ENCODE measurements at regions not wholly inside any gene's neighbourhood (a gene's known extent, or its start where the extent isn't known, plus 50 kb on each side); places are given as distances from the start of the nearest gene placed in this dataset.

- H4K20me1 ChIP-seq (ENCODE audit: control insufficient read depth, insufficient read depth, low read depth, low read length): no peaks in the 10 kb centered on the region
- H3K79me2 ChIP-seq (ENCODE audit: control insufficient read depth, low read length): no peaks in the 10 kb centered on the region
- H3K36me3 ChIP-seq (ENCODE audit: control insufficient read depth, low read length): no peaks in the 10 kb centered on the region
- H3K27ac ChIP-seq (ENCODE audit: low read depth, low read length): no peak overlapping the region
- no peaks in the 10 kb centered on the region for H3K9me3 ChIP-seq (ENCODE audit: control insufficient read depth, insufficient read depth, low read length)
- H3K4me2 ChIP-seq (ENCODE audit: low read length): no peak overlapping the region
- TF ChIP-seq CTCF (IDR thresholded peaks at IDR 0.05; ENCODE audit: low read depth, low read length, poor library complexity, severe bottlenecking) (no peak), EZH2phosphoT487 (IDR thresholded peaks at IDR 0.05; ENCODE audit: borderline replicate concordance, low read length) (no peak)
- no peaks in the 10 kb centered on the region for H3F3A ChIP-seq (ENCODE audit: control insufficient read depth, insufficient read depth)
- H3K4me1 ChIP-seq (ENCODE audit: control insufficient read depth, low read length): no peaks in the 10 kb centered on the region
- H3K4me3 ChIP-seq (ENCODE audit: low read length): no peak overlapping the region
- H3K27me3 ChIP-seq (ENCODE audit: control insufficient read depth, low read length): no peaks in the 10 kb centered on the region; the same call in 1 of the 2 replicates
- H3K9me2 ChIP-seq (replicated peaks; ENCODE audit: control insufficient read depth, low read length): no peaks in the 10 kb centered on the region
These were observed 90.6 kb upstream of the FRMD6 start for GRCh38 chr14:51561141-51561540.

GRCh38 chr14:51562816-51563215, 88.9 kb upstream of the FRMD6 start:
- Histone ChIP-seq H3K4me1 (ENCODE audit: control insufficient read depth, low read length) (no peaks in the 10 kb centered on the region), H3K79me2 (ENCODE audit: control insufficient read depth, low read length) (no peaks in the 10 kb centered on the region), H3K4me3 (ENCODE audit: low read length) (no peak overlapping the region), H3F3A (ENCODE audit: control insufficient read depth, insufficient read depth) (no peaks in the 10 kb centered on the region), H3K4me2 (ENCODE audit: low read length) (no peak overlapping the region), H4K20me1 (ENCODE audit: control insufficient read depth, insufficient read depth, low read depth, low read length) (no peaks in the 10 kb centered on the region), H3K9me3 (ENCODE audit: control insufficient read depth, insufficient read depth, low read length) (no peaks in the 10 kb centered on the region), H3K27ac (ENCODE audit: low read depth, low read length) (no peak overlapping the region), H3K36me3 (ENCODE audit: control insufficient read depth, low read length) (no peaks in the 10 kb centered on the region), H3K9me2 (replicated peaks; ENCODE audit: control insufficient read depth, low read length) (no peaks in the 10 kb centered on the region), H3K27me3 (ENCODE audit: control insufficient read depth, low read length) (no peaks in the 10 kb centered on the region; the same call in 1 of the 2 replicates)
- TF ChIP-seq CTCF (IDR thresholded peaks at IDR 0.05; ENCODE audit: low read depth, low read length, poor library complexity, severe bottlenecking) (no peak), EZH2phosphoT487 (IDR thresholded peaks at IDR 0.05; ENCODE audit: borderline replicate concordance, low read length) (no peak)

- no peaks in the 10 kb centered on the region for H3K4me1 ChIP-seq (ENCODE audit: control insufficient read depth, low read length)
- no peak overlapping the region for H3K4me3 ChIP-seq (ENCODE audit: low read length)
- no peaks in the 10 kb centered on the region for H3K36me3 ChIP-seq (ENCODE audit: control insufficient read depth, low read length)
- no peak overlapping the region for H3K27ac ChIP-seq (ENCODE audit: low read depth, low read length)
- no peak overlapping the region for H3K4me2 ChIP-seq (ENCODE audit: low read length)
- no peaks in the 10 kb centered on the region for H3K9me3 ChIP-seq (ENCODE audit: control insufficient read depth, insufficient read depth, low read length)
- H4K20me1 ChIP-seq (ENCODE audit: control insufficient read depth, insufficient read depth, low read depth, low read length): no peaks in the 10 kb centered on the region
- H3K9me2 ChIP-seq (replicated peaks; ENCODE audit: control insufficient read depth, low read length): no peaks in the 10 kb centered on the region
- H3K27me3 ChIP-seq (ENCODE audit: control insufficient read depth, low read length): no peaks in the 10 kb centered on the region; the same call in 1 of the 2 replicates
- no peaks in the 10 kb centered on the region for H3F3A ChIP-seq (ENCODE audit: control insufficient read depth, insufficient read depth)
- TF ChIP-seq CTCF (IDR thresholded peaks at IDR 0.05; ENCODE audit: low read depth, low read length, poor library complexity, severe bottlenecking) (no peak), EZH2phosphoT487 (IDR thresholded peaks at IDR 0.05; ENCODE audit: borderline replicate concordance, low read length) (no peak)
- no peaks in the 10 kb centered on the region for H3K79me2 ChIP-seq (ENCODE audit: control insufficient read depth, low read length)
These were observed 88.2 kb upstream of the FRMD6 start for GRCh38 chr14:51563560-51563959.

All from DOHH2 (cell line).